ENCODE measurements at regions not wholly inside any gene's neighbourhood (a gene's known extent, or its start where the extent isn't known, plus 50 kb on each side); places are given as distances from the start of the nearest gene placed in this dataset.
"Not testable (repeated sequence)": the region's sequence is repeated elsewhere in the genome, so short reads cannot be mapped to it uniquely, and the experiment has no call there.

DNA sequence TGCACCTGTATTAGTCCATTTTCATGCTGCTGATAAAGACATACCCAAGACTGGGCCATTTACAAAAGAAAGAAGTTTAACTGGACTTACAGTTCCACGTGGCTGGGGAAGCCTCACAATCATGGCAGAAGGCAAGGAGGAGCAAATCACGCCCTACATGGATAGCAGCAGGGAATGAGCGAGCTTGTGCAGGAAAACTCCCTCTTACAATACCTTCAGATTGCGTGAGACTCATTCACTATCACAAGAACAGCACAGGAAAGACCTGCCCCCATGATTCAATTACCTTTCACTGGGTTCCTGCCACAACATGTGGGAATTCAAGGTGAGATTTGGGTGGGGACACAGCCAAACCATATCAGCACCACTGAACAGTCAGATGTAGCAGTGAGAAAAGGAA lies 137.4 kb downstream of the DACT1 start:
- DNase-seq (ENCODE audit: missing footprints); ATAC-seq; intact Hi-C loops (cut with DNase I): not testable (repeated sequence)

DNA sequence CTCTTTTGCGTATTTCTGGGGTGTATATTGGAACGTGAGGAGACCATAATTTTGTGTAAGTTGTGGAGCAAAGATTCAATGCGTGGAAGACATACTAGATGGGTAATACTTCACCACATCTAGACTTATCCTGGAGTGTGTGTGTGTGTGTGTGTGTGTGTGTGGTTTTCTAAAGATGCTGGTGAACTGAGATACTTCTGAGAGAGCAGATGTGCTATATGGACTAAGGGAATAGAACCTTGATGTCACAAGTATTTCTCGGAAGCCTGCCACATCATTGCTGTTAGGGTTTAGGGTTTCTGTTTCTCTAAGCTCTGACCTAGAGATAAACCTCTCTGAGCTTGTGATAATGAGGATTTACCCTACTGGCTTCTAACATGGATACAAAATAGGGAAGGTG lies 138.8 kb downstream of the DACT1 start:
- DNase-seq (ENCODE audit: missing footprints) (no peak), ATAC-seq (no peak)
- intact Hi-C loops (cut with DNase I) = no loop called here

DNA sequence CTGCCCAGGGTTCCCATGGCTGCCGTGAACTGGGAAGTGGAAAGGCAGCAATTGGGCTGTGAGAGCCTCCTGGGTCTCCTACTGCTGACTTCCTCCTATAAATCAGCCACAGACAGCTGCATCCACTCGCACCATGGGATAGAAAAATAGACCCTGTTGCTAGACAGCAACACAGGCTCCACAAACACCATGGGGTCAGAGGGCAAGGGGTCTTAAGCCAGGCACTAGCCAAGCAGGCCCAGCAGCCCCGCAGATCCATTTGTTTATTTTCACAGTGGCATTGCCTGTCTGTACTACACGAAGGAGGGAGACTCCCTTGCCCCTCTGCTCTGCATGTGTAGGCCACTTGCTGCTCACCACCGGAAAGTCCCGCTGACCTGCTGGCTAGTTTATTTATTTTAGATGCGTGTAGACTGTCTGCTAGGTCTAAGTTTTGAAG lies 139.8 kb downstream of the DACT1 start:
- DNase-seq (ENCODE audit: missing footprints) (no peak), ATAC-seq (no peak)
- intact Hi-C loops (cut with DNase I) = no loop called here

DNA sequence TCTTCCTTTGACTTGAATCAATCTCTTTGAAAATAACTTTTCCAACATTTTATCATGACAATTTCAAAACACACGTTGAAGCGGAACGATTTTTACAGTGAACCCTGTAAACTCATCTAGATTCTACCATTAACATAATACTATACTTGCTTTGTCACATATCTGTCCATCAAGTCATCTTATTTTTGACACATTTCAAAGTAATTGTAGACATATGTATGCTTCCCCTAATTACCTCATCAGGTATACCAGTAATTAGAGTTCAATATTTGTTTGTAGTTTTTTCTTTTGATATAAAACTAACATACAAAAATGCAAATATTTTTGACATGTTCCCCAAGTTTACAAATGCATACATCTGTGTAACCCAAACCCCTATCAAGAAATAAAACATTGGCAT lies 140.4 kb downstream of the DACT1 start:
- DNase-seq (ENCODE audit: missing footprints) = no peak
- ATAC-seq = no peak
- intact Hi-C loops (cut with DNase I) = no loop called here

DNA sequence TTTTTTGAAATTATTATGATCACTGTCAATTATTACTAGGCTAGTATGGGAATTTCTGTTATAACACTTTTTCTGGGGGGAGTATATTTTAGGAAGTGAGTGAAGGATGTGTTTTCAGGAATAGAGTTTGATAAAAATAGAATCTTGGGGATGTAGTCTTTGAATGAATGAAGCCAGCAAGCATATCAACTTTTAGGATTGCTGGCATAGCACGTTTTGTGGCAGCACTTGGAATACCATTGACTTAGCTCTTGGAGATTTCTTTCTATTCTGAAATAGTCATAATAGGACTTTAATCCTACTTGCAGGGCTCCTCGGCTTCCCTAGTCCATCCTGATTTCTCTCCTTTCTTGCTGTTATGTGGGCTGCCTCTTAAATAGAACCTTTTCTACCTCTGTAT lies 141.6 kb downstream of the DACT1 start:
- no peak for ATAC-seq
- no peak for DNase-seq (ENCODE audit: missing footprints)
- intact Hi-C loops (cut with DNase I) = no loop called here

DNA sequence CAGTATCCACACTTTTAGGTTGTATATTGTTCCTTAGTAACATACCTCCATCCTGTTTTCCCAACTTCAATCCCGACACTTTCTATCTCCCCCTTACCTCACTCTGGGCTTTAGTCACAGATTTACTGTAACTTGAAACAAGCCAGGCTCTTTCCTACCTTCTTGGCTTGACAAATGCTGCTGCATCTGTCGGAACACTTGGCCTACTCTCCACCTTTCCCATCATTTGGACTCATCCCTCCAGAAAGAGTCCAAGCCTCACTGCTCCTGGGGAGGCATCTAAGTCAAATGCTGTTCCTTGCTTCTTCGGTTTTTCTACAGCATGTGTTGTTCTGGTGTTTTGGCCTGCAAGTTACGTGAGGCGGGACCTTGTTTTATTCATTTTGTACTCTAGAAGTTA lies 142.4 kb downstream of the DACT1 start:
- no peak for ATAC-seq
- intact Hi-C loops (cut with DNase I) = no loop called here
- no peak for DNase-seq (ENCODE audit: missing footprints)

DNA sequence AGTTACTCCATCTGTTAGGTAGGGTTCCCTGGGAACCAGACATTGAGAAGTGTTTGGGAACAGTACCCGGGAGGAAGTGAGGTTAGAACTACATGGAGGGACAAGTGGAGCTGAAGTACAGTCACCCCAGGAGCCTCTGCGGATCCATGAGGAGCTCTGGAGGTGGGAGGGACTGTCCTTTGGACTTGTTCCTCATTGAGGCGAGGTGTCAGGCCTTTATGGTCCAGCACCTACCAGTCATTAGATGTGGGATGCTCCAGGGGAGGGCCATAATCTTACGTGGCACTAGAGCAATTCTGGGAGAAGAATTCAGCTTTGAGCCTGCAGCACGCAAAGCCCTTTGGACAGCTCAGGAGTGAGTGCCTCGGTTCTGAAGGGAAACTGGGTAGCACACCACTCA lies 142.8 kb downstream of the DACT1 start:
- DNase-seq (ENCODE audit: missing footprints) = no peak
- intact Hi-C loops (cut with DNase I) = no loop called here
- ATAC-seq = no peak

DNA sequence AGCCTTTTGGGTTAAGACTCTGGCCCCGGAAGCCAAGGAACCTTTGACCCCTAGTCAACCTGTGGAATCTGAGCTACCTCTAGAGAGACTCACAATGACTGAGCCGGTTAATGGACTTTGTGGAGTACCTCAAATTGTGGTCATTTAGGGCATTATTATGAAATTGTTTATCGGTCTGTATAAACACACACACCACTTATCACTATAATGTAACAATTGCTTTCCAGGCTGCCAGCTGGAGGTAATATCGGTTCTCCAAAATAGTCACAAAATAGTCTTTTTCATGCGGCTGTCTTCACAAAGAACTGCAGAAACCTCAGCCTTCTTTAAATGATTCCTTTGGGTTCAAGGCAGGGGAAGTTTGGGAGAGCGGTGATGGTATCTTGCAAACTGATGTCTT lies 144.2 kb downstream of the DACT1 start:
- no peak for DNase-seq (ENCODE audit: missing footprints)
- ATAC-seq = no peak
- intact Hi-C loops (cut with DNase I) = no loop called here

DNA sequence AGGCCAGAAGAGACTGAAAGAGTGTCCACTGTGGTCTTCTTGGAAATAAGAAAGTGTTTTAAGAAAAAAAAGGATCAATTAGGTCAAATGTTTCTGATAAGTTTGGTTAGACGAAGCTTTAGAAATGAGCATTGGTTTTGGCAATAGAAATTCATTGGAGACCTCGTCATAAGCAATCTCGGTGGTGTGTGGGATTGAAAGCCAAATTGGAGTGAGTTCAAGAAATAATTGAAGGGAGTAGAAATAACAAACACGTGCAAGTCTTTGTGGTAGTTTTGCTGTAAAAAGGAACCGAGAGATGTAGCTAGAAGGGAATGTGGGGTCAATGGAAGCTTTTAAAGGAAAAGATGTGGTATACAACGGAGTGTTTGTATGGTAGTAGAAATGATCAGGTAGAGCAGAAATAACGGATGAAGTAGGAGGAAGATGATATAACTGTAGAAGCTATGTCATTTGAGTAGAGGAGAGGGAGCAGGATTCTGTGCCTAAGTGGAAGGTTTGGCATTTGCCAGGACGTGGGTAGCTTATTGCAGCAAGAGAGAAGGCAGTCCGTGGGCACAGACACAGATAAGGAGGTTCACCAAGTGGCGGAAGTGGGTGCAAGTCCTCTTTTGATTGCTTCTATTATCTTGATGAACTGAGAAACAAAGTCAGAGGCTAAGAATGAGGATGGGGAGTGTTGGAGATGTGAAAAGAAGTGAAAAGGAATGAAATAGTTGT lies 146.2 kb downstream of the DACT1 start:
- DNase-seq (ENCODE audit: missing footprints) = no peak
- intact Hi-C loops (cut with DNase I) = no loop called here
- ATAC-seq = no peak

DNA sequence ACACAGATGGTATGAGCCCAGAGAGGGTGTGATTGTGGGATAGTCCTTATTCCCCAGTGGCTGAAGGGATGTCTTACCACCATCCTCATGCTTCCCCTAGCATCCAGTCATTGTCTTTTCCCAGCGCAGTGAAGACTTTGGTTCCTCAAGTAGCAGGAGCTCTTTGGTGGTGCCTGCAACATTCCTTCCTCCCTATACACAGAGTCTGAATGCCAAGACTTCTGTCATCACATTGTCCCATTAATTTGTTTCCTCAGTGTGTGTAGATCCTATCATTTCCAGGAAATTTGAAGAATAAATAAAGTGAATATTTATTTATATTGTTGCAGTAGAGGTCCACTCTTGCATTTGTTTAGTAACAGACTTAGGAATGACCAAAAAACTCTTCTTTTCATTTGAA lies 147.2 kb downstream of the DACT1 start:
- DNase-seq (ENCODE audit: missing footprints) (no peak), ATAC-seq (no peak)
- intact Hi-C loops (cut with DNase I) = no loop called here

DNA sequence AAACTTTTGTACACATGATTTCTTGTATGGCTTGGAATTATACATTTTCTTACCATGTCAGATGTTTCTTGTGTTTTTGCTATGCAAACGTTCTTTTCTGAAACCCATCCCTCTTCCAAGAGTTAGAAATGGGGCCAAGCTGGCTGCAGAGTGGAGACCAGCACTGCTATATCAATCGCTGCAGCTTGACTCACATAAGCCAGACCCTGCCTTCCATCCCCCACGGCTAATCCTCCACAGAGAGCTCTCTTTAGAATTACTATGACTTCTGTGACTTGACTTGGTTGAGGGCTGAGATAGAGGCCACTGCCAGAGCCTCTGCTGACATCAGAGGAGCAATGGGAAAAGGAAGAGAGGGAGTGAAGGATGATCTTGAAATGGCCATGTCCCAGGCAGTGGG lies 147.9 kb downstream of the DACT1 start:
- ATAC-seq = no peak
- DNase-seq (ENCODE audit: missing footprints) = no peak
- intact Hi-C loops (cut with DNase I) = no loop called here

DNA sequence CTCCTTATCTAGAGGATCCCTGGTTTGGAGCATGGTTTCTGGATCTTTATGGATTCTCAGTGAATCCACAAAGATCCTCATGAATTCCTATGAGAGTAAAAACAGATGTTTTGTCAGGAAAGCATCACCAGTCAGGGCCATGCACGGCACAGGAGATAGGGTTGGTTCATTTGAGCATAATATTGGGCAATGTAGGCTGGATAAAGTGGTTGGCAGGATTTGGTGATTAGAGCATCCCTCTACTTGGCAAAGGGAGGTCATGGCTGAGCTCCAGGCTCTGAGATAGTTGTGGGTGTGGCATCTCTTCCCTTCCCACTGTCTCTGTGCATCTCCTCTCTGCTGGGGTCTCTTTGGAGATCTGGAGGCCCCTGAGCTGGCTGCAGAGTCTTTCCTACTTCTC lies 149.8 kb downstream of the DACT1 start:
- no peak for DNase-seq (ENCODE audit: missing footprints)
- intact Hi-C loops (cut with DNase I) = no loop called here
- ATAC-seq = no peak

DNA sequence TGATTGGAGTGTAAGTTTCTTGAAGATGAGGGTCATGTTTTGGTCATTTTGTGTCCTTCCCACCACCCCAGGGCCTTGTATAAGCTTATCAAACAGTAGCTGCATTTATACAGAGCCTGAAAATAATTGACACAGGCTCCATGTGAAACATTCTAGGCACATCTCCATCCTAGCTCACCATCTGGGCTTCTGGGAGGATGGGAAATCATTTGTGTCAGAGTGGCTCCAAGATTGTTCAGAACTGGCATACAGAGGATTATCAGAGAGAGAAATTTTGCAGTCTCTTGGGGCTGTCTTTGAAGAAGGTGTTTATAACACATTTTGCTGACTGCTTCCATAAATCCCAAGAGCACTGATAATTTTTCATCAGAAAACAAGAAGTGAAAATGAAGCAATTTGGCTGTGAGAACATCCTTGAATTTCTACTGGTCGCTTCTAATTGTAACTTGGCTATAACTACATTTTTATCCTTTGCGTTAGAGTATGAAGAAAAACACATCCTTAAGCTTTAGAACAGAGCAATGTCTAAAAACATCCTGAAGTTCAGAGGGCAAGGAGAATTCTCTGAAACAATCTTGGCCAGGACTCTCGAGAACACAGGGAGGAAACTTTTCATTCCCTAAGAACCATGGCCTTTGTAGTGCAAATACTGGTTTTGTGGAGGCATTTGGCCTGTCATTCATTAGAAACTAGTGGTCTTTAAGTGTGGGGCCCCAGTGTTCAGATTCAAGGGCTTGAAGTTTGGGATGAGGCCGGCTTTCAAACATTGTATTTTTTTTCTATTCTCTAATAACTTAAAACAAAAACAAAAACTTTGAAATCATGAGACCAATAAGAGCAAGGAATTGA lies 151.1 kb downstream of the DACT1 start:
- intact Hi-C loops (cut with DNase I) = no loop called here

DNA sequence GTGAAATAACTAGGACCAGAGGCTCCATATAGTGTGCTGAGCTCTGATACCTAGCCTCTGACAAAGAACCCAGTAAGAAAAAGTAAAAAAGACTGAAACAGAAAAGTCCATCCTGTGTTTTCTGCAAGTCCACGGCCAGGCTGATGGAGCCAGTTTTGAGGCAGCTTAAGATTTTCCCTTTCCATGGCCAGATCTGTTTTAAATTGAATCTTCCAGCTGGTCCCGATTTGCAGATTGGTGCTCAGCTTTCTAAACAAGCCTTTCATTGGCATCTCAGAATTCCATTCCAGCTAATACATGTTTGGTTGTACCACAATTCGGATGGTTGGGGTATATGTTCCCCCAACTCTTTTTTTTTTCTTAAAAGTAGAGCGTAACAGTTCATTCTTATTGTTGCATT lies 152.0 kb downstream of the DACT1 start:
- ATAC-seq (no peak), DNase-seq (ENCODE audit: missing footprints) (no peak)
- intact Hi-C loops (cut with DNase I) = no loop called here

More for the DNA sequence above, 151.1 kb downstream of the DACT1 start:
- ATAC-seq = peak; percentile 26
- no peak for DNase-seq (ENCODE audit: missing footprints)

DNA sequence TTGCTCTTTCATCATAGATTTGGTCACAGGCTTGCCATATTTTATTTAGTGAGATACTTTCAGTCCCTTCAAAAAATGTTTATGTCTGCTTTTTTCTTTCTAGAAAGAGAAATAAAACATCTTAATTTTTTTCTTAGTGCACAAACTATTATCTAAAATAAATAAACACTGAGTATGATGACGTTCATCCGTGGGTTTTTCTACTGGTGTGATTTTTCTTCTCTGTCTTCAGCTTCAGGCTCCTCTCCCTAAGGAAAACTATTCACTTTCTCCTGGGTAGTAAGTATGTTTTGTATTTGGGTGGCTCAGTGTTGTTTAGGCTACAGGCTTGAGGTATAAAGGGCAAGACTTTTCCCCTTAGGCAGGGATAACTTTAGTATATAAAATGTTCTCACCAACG lies 154.7 kb downstream of the DACT1 start:
- DNase-seq (ENCODE audit: missing footprints) (no peak), ATAC-seq (no peak)
- intact Hi-C loops (cut with DNase I) = no loop called here

DNA sequence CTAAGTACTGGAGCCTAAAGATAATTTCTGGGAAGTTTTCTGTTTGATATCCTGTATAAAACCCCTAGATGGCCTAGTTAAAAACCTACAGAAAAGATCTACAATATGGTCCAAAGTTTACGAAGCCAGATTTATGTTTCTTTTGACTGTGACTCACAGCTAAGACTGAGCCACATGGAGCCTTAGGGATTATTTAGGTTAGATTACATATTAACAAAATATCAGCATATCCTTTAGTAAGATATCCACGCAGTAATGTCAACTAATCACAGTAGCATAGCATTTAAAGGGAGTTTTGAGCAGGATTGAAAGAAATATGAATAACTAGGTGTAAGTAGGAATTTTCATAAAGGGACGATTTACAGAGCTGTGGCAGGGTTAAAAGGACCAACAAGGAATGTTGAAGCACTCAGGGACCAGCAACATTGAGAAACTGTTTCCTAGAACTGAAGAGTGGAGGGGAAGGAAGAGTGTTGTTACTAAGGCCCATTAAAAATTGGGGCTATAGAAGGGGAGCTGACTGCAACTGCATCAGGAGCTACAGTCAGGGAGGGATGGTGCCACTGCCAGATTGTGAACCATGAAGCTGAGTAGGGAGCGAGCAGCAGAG lies 155.5 kb downstream of the DACT1 start:
- no peak for DNase-seq (ENCODE audit: missing footprints)
- intact Hi-C loops (cut with DNase I) = no loop called here
- ATAC-seq = no peak

DNA sequence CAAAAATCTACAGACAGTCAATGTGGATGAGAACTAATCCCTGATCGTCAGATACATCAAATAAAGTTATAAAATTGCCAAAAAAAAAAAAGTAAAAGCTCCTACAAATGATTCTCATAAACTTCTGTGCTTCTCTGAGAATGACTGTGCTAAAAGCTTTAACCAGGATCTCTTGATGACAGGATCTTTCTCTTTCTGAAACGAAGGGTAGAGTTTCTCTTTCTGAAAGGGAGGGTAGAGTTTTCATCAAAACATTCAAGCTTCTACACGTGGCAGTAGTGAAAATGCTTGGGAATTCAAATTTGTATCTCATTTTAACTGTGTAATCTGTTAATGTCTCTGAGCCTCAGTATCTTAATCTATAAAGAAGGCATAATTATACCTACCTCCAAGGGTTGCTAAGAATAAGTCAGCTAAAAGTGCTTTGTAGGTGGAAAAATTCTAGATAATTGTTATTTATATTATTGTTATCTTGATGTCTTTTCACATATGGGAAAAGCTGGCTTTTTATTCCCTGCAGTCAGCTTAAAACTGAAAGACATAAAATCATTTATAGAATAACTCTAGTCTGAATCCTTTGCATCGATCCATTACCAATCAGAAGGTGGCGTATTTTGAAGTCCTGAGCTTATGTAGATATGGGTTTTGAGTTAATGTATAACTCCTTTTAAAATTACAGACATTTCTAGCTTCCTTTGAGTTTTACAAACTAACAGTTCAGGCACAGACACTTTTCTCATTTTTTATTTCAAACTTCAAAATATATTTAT lies 157.4 kb downstream of the DACT1 start:
- ATAC-seq = no peak
- intact Hi-C loops (cut with DNase I) = no loop called here

DNA sequence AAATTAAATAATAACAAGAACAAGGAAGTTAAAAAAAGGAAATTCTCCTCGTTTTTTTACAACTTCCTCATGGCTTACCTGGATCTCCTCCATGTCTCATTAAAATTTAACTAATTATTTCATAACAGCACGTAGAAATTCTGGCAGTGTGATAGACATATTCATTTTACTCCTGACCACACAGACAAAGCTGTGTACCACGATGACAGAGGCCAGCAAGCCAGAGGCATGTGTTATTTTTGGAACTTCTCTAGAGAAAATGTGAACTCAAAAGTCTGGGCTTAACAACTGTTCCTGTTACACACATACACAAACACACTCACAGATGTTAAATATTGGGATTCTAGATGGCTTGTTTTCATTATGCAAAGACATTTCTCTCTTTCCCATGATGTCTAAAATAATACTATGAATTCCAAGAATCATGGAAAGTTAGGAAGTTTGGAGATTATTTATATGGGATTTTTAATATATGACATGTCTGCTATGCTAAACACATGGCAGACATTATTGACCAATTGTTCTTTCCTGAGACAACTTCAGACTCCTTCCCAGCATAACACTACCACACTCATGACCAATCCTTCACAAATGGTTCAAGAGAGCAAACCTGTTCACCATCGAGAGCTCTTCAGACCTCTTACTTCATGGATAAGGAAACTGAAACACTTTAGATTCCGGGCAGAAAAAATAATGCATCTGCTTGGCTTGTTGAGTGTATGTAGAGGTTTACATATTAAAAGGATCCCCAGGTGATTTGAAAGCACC lies 158.7 kb downstream of the DACT1 start:
- intact Hi-C loops (cut with DNase I) = no loop called here
- DNase-seq (ENCODE audit: missing footprints) (no peak), ATAC-seq (no peak)

More for the DNA sequence above, 157.4 kb downstream of the DACT1 start:
- DNase-seq (ENCODE audit: missing footprints) = no peak

DNA sequence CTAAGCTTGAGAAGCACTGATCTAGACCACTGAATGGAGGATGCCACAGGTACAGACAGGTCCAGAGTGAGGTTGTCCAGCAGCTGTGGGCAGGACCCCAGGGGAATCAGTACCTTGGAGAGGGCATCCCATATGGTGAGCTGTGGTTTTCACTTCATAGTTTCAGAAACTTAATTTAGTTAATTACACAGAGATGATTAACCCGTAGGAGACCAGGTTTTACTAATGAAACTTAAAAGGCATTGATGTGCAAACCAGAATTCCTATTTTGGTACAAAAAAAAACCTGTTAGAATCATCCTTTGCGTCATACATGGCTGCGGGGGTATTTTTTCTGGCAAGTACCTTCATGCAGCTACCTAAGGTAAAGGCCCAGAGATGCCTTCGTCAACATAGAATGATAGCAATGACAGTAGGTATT lies 159.3 kb downstream of the DACT1 start:
- ATAC-seq = no peak
- no peak for DNase-seq (ENCODE audit: missing footprints)
- intact Hi-C loops (cut with DNase I) = no loop called here

Measured in Right ventricle myocardium inferior (tissue), 1 donor.